Lung microvascular endothelial cell (primary cell): ENCODE measurements at regions not wholly inside any gene's neighbourhood (a gene's known extent, or its start where the extent isn't known, plus 50 kb on each side); places are given as distances from the start of the nearest gene placed in this dataset.

Source experiments
- DNase-seq, 2 donors: peaks; one replicate each; pipeline versions ENCODE4 v3.0.0 to v3.0.0-alpha.2; 2010; ENCODE audit warnings: low read depth in 2 of 2

GRCh38 chr6:3594201-3594600 is 137.4 kb upstream of the SLC22A23 start:
- no peak for DNase-seq

DNA sequence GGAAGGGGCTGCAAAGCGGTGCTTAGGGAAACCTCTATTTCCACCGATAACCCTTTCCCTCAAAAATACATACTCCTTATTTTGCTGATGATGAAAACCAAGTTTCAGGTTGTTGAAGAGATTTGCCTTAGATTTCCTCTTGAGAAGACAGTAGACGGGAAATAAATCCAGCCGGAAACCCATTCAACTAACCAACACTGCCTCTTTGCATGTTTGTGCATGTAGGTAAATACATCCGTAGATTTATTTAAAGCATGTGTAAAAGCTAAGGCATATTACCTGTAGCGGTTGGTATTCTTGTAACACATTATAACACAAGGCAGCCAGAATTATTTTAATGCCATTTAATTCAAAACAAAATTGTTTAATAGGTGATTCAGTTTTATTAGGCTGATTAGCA is 136.3 kb upstream of the SLC22A23 start:
- no peak for DNase-seq

- peak; percentile 76 to 88 for DNase-seq
Measured at GRCh38 chr6:3592371-3592941, 135.6 kb upstream of the SLC22A23 start.

- no peak for DNase-seq
Measured at GRCh38 chr6:3591970-3592369, 135.1 kb upstream of the SLC22A23 start.

- no peak for DNase-seq
Measured at GRCh38 chr6:3587660-3588059, 130.8 kb upstream of the SLC22A23 start.

- peak; percentile 43 to 66 for DNase-seq
Measured at GRCh38 chr6:3585320-3585935, 128.6 kb upstream of the SLC22A23 start.

DNA sequence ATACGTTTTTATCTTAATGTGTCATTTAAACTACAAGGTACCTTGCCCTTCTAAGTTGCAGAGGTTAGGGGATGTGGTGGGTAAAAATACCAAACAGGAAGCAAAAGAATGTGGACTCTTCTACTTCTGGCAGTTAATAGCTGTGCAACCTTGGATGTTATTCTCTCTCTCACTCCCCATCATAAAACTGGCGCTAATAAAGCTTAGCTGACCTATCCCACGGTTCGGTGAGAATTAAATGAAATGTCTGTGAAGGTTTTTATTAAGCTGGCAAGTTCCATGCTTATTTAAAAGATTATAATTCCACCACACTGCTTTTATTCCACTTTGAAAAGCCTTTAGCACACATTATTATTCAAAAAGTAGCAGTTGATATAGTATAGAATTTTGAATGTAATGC is 127.8 kb upstream of the SLC22A23 start:
- DNase-seq: peak; percentile 45 to 71

DNA sequence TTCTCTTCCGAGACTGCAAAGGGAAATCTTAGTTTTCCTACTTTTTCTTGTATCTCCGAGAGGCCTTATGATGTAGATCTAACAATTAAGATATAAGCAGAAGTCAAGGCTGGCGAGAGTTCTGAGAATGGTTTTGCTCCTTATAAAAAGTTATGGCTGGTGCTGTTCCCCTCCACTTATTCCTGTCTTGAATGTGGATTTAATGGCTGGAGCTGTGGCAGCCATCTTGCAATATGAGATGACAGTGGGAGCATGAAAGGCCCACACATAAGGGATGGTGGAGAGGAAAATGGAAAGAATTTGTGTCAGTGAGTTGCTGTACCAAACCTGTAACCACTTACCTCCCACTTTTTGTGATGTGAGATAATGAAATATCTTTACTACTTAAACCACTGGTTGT is 124.6 kb upstream of the SLC22A23 start:
- DNase-seq: no peak

GRCh38 chr6:3579652-3580175 is 122.9 kb upstream of the SLC22A23 start:
- no peak for DNase-seq

DNA sequence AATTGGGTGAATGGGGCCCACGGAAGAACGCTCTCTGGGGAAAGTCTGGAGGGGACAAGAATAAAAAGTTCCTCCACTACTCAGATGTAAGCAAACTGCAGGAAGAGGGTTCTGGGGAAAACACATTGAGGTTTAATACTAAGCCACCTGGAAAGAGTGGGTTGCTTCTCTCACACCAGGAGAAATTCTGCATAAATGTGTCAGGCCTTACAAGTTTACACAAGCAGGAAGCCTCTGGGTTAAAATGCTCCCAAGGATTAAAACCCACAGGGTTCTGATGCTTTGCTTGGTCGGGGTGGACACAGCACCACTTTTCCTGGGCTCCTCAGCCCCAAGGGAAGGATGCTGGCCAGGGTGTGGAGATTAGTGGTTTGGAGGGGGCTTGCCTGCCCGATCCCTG is 122.1 kb upstream of the SLC22A23 start:
- DNase-seq: no peak

GRCh38 chr6:3577517-3577916 is 120.7 kb upstream of the SLC22A23 start:
- no peak for DNase-seq

DNA sequence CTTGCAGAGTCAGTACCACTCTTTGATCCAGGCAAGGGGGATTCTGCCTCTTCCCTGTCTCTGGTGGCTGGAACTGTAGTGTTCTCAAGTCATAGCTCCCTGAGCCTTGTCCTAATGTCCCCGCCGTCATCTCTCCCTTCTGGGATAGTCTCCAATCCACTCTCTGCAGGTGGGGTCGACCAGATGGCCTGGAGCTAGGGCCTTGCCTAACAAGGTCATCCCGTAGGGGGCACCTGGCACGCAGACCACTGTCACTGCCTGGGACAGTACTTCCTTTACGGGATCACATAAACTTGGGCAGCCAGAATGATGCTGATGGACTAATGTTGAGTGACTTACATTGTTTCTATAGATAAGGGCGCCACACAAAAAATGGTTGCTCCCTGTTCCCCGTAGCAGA is 118.9 kb upstream of the SLC22A23 start:
- DNase-seq: peak in 1 of 2 donors; percentile 41

- DNase-seq: no peak
Measured at GRCh38 chr6:3575166-3575565, 118.3 kb upstream of the SLC22A23 start.

DNA sequence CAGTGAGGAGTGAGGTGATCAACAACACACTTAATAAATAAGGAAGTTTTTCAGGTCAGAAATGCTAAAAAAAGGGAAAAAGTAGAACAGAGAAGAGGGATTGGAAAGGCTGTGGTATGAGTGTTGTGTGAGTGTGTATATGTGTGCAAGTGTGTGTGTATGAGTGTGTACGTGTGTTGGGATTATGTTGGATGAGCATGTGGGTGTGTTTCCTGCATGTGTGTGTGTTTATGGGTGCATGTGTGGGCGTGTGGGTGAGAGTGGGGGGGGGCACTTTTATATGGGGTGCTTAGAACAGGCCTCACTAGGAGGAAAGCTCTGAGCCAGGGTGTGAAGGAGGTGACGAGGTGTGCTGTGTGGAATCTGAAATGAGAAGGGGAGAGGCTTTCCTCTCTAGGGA is 116.8 kb upstream of the SLC22A23 start:
- no peak for DNase-seq

GRCh38 chr6:3571836-3572235 is 115.0 kb upstream of the SLC22A23 start:
- DNase-seq: no peak

DNA sequence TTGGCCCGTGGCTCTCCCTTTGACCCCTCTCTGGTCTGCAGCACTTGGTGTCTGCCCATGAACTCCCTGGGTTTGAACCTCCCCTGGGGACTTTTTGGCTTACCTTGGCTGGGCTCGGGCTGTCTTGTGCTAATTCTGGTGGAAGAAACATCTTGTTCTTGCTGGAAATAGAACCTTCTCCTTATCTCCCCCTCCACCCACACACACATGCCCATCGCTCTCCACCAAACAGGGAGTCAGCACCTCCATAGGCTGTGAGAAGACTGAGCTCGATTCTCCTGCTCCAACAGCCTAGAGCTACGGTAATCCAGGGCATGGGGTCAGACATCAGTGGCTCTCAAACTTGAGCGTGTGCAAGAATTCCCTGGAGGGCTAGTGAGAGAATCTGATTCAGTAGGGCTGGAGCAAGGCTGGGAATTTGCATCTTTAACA is 114.4 kb upstream of the SLC22A23 start:
- no peak for DNase-seq

DNA sequence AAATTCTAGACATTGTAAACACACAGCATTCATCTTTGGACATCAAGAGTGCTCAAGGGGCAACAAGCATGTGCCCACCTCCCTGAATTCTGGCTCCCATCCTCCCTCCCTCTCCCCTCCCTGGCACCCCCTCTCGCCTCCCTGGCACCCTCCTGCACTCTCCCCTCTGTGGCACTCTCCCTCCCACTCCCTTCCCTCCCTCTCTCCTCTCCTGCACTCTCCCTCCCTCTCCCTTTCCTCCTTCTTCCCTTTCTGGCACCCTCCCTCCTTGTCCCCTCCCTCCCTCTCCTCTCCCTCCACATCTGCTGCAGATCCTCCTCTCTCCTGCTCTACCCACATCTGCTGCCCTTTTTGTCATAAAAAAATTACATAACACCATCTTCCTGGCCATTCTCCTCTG is 113.0 kb upstream of the SLC22A23 start:
- DNase-seq: no peak

- no peak for DNase-seq
Measured at GRCh38 chr6:3568396-3569082, 111.7 kb upstream of the SLC22A23 start.

- DNase-seq: no peak
Measured at GRCh38 chr6:3566812-3567211, 110.0 kb upstream of the SLC22A23 start.

GRCh38 chr6:3565291-3565690 is 108.4 kb upstream of the SLC22A23 start:
- no peak for DNase-seq

GRCh38 chr6:3561725-3562124 is 104.9 kb upstream of the SLC22A23 start:
- peak; percentile 56 to 94 for DNase-seq

DNA sequence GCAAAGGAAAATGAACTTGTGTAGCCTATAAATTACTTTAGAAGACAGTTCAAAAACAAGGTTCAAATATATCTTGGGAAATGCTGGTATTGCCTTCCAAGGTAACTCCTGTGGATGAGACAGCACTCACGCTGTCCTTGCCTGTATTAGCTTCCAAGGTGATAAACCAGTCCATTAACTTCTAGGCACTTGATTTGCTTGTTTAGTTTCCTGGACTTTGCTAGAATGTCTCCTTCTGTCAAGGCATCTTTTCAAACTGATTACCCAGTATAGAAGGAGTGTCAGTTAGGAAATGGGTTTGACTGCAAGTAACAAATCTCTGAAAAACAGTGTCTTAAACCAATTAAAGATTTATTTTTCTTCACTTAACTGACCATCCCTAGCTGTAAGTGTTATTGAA is 103.4 kb upstream of the SLC22A23 start:
- no peak for DNase-seq

- DNase-seq: no peak
Measured at GRCh38 chr6:3559561-3559960, 102.7 kb upstream of the SLC22A23 start.
